ENCODE measurements at regions not wholly inside any gene's neighbourhood (a gene's known extent, or its start where the extent isn't known, plus 50 kb on each side); places are given as distances from the start of the nearest gene placed in this dataset.
"Not testable (repeated sequence)": the region's sequence is repeated elsewhere in the genome, so short reads cannot be mapped to it uniquely, and the experiment has no call there.

DNA sequence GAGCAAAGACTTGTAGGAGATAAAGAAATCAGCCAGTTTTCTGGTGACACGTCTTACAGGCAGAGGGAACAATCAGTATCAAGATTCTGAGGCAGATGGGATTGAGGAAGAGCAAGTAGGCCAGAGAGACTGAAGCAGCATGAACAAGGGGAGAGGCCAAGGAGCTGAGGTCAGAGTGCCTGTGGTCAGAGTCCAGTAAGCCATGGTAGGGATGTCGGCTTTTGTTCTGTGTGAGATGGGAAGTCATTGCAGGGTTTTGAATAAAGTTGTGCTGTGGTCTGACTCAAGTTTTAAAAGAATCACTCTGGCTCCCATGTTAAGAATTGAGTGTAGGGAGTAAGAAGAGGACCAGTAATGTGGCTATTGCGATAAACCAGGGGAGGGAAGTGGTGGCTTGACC is 85.9 kb upstream of the IVNS1ABP start:
- Mint-ChIP-seq H3K27me3 (no peaks in the 10 kb centered on the region), H3K27ac (no peak overlapping the region), H3K36me3 (peaks cover 3% of the 10 kb centered on the region), H3K4me3 (no peak overlapping the region), H3K4me1 (peaks cover 7% of the 10 kb centered on the region), H3K9me3 (peaks cover 8% of the 10 kb centered on the region)
- no peak for DNase-seq
- CTCF ChIA-PET = no interaction called here

DNA sequence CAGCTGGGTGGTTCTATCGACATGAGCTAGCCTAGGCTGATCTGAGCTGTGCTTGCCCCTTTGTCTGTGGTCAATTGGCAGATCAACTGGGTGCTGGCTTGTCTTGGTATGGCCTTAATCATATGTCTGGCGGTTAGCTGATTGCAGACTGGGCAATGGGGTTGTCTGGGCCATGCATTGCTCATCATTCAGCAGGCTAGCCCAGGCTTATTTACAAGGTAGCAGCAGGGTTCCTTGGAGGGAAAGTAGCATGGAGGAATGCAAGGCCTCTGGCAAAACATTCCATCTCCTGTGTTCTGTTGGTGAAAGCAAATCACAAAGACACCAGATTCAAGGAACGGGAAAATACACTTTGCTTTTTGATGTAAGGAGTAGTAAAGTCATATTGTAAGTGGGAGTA is 84.0 kb upstream of the IVNS1ABP start:
- Mint-ChIP-seq H3K4me1 (peaks cover 7% of the 10 kb centered on the region), H3K9me3 (no peaks in the 10 kb centered on the region), H3K27ac (no peak overlapping the region), H3K27me3 (no peaks in the 10 kb centered on the region), H3K4me3 (no peak overlapping the region), H3K36me3 (no peaks in the 10 kb centered on the region)
- no peak for DNase-seq
- CTCF ChIA-PET = no interaction called here

DNA sequence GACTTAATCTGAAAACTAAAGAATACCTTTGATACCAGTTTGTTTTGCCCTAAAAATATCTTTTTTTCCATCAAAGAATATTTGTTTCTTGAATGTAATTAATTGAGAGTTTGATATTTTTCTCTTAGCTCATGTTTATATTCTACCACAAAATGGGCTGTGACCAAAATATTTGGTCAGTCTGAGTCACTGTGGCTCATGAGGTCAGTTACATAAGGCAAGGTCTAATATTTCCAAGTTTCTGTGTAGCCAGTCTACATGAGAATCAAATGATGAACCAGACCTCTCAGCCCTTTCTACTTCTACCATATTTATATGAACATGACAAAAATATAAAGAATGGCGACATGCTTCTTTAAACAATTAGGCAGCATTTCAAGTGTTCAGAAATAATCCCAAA is 83.0 kb upstream of the IVNS1ABP start:
- Mint-ChIP-seq H3K9me3 (no peaks in the 10 kb centered on the region), H3K27ac (no peak overlapping the region), H3K4me1 (peaks cover 7% of the 10 kb centered on the region), H3K27me3 (no peaks in the 10 kb centered on the region), H3K4me3 (no peak overlapping the region), H3K36me3 (no peaks in the 10 kb centered on the region)
- CTCF ChIA-PET = no interaction called here
- no peak for DNase-seq

DNA sequence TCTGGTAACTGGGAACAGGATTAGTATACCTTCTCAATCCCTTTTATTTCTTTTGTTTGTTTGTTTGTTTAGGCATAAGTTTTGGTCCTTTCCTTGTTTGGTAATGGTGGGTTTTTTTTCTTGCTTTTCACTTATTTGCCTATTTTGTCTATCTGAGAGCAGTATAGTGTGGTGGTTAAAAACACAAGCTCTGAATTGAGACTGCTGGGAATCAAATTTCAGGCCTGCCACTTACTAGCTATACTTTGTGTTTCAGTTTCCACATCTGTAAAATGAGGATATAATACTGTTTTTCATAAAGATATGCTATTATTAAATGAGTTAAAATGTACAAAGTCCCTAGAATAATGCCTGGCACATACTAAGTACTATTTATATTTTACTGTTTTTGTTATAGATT is 81.6 kb upstream of the IVNS1ABP start:
- no peaks in the 10 kb centered on the region for H3K36me3 Mint-ChIP-seq
- H3K4me1 Mint-ChIP-seq = no peaks in the 10 kb centered on the region
- no peaks in the 10 kb centered on the region for H3K27me3 Mint-ChIP-seq
- H3K9me3 Mint-ChIP-seq = no peaks in the 10 kb centered on the region
- CTCF ChIA-PET = interaction anchor here (0.8 kb wide), 1 partner anchor 81 kb away, joined by 3 read pairs; no protein-coding TSS in a partner anchor
- no peak overlapping the region for H3K4me3 Mint-ChIP-seq
- no peak overlapping the region for H3K27ac Mint-ChIP-seq
- no peak for DNase-seq

DNA sequence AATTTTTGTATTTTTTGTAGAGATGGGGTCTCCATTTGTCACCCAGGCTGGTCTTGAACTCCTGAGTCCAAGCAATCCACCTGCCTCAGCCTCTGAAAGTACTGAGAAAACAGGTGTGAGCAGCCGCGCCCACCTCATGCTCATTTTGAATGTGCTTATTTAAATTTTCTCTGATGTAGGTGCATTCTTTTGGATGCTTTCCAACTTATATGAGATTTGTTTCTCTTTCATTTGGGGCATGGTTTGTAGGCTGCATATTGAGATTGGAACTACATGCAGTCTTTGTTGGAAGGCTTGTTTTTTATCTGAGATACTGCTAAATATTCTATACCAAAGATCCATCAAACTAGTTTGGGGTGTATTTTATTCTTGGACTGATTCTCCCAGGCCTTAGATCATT is 81.0 kb upstream of the IVNS1ABP start:
- Mint-ChIP-seq H3K9me3 (no peaks in the 10 kb centered on the region), H3K4me1 (no peaks in the 10 kb centered on the region), H3K27ac (no peak overlapping the region), H3K36me3 (no peaks in the 10 kb centered on the region), H3K4me3 (no peak overlapping the region), H3K27me3 (no peaks in the 10 kb centered on the region)
- CTCF ChIA-PET = no interaction called here
- DNase-seq = no peak

DNA sequence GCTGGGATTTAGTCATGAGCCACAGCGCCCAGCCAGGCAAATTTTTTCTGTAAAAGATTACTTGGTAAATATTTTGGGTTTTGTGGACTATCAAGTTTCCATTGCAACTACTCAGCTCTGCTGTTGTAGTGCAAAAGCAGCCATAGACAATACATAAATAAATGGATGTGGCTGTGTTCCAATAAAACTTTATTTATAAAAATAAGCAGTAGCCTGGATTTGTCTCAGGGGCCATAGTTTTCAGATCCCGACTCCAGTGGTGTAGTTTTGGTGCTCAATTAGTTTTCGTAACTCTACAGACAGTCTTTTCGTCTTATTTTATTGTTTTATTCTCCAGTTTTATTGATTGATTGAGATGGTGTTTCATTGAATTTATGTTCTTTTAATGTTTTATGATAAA is 80.1 kb upstream of the IVNS1ABP start:
- Mint-ChIP-seq H3K4me1 (no peaks in the 10 kb centered on the region), H3K4me3 (no peak overlapping the region), H3K27ac (no peak overlapping the region), H3K9me3 (no peaks in the 10 kb centered on the region), H3K36me3 (no peaks in the 10 kb centered on the region), H3K27me3 (no peaks in the 10 kb centered on the region)
- CTCF ChIA-PET = no interaction called here
- no peak for DNase-seq

DNA sequence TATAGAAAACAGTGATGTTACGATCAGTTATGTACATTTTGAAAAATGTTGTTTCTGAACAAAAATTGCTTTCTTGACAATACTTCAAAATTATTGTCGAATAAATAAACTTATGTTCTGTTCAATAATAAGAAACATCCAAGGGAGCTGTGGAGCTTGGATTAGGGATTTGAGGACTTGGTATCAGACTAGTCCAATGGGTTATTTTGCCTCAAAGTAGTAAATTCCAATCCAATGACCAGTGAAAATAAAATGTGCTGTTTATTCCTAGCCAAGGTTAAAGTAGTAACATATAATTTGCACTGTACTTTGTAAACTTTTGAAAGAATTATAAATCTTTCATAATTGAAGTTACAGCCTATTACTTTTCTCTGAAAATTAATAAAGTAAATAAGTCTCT is 79.1 kb upstream of the IVNS1ABP start:
- H3K36me3 Mint-ChIP-seq = no peaks in the 10 kb centered on the region

DNA sequence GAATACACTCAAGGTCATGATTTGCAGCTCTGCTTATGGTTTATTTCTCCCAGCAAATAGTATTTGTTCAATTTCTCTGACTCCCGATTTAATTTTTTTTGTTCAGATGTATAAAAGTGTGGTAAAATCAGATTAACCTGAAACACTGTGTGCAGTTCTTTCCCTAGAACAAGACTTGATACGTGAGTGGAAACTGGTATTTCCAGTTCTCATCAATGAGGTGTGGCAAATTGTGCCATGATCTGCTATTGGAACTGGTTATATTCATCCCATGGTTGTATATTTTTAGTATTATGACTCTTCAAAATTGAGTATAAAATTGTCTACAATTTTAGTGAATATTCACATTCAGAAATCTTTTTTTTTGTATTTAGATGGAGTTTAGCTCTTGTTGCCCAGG is 76.8 kb upstream of the IVNS1ABP start:
- H3K4me3 Mint-ChIP-seq = no peak overlapping the region
- H3K9me3 Mint-ChIP-seq = no peaks in the 10 kb centered on the region
- H3K36me3 Mint-ChIP-seq = no peaks in the 10 kb centered on the region
- no peaks in the 10 kb centered on the region for H3K27me3 Mint-ChIP-seq
- CTCF ChIA-PET = interaction anchor here (0.7 kb wide), 1 partner anchor 55 kb away, joined by 3 read pairs; no protein-coding TSS in a partner anchor
- no peaks in the 10 kb centered on the region for H3K4me1 Mint-ChIP-seq
- no peak for DNase-seq
- no peak overlapping the region for H3K27ac Mint-ChIP-seq

More for the DNA sequence above, 79.1 kb upstream of the IVNS1ABP start:
- Mint-ChIP-seq H3K9me3 (no peaks in the 10 kb centered on the region), H3K4me3 (no peak overlapping the region), H3K4me1 (no peaks in the 10 kb centered on the region), H3K27ac (no peak overlapping the region), H3K27me3 (no peaks in the 10 kb centered on the region)
- CTCF ChIA-PET = interaction anchor here (1.0 kb wide), 1 partner anchor 200 kb away, joined by 4 read pairs; no protein-coding TSS in a partner anchor
- DNase-seq = no peak

DNA sequence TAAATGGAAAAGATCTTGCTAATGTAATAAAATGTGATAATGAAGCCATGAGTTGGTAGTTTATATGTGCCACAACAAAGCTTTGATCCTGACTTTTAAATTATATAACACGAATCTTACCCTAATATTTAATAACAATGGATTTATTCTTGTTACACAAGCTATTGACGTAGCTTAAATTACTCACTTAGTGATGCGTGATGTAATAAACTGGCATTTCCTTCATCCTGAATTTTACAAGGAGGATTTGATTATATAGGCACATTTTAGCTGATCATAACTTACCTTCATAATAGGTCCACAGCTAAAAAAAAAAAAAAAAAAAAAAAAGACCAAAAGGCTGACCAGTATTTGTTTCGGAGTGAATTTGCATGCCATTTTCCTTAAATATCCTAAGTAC is 76.2 kb upstream of the IVNS1ABP start:
- DNase-seq = no peak
- Mint-ChIP-seq H3K4me1 (no peaks in the 10 kb centered on the region), H3K4me3 (no peak overlapping the region), H3K27ac (no peak overlapping the region), H3K27me3 (no peaks in the 10 kb centered on the region), H3K9me3 (no peaks in the 10 kb centered on the region), H3K36me3 (no peaks in the 10 kb centered on the region)
- CTCF ChIA-PET = interaction anchor here (0.7 kb wide), 1 partner anchor 54 kb away, joined by 3 read pairs; no protein-coding TSS in a partner anchor

DNA sequence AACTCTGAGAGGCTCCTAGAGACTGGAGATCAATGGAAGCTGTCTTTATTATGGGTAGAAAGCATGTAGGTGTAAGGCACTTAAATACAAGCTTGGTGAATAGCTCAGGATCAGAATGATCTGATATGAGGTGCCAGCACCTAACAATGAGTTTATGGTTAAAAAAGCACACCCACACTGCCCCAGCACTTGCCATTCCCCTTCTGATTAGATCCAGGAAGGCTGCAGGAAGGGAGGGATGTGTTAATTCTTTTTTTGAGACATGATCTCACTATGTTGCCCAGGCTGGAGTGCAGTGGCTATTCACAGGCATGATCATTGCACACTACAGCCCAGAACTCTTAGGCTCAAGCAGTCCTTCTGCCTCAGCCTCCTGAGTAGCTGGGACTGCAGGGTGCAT is 71.8 kb upstream of the IVNS1ABP start:
- no peak for DNase-seq
- Mint-ChIP-seq H3K36me3 (no peaks in the 10 kb centered on the region), H3K4me3 (no peak overlapping the region), H3K27ac (no peak overlapping the region), H3K9me3 (peaks cover 1% of the 10 kb centered on the region), H3K27me3 (peaks cover 4% of the 10 kb centered on the region), H3K4me1 (peaks cover 6% of the 10 kb centered on the region)
- CTCF ChIA-PET = no interaction called here

DNA sequence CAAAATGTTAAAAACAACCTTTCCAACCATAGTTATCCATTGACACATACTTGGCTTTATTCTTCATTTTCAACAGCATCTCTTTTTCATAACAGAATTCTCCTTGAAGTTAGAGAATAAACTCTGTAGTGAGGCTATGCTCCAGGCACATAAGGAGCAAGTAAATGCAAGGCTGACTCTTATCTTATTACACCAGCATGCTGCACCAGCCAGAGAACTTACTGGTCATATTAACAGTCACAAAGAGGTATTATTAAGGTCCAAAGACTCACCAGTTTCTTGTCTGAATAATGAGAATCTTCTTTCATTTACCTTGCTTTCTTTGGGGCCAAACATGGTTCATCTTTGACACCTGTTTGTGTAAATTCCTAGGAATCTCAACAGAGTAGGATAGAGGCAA is 71.3 kb upstream of the IVNS1ABP start:
- CTCF ChIA-PET = no interaction called here
- H3K4me3 Mint-ChIP-seq = no peak overlapping the region
- H3K27me3 Mint-ChIP-seq = peaks cover 4% of the 10 kb centered on the region
- peaks cover 1% of the 10 kb centered on the region for H3K9me3 Mint-ChIP-seq
- H3K36me3 Mint-ChIP-seq = no peaks in the 10 kb centered on the region
- DNase-seq = no peak
- no peak overlapping the region for H3K27ac Mint-ChIP-seq
- H3K4me1 Mint-ChIP-seq = peaks cover 6% of the 10 kb centered on the region

DNA sequence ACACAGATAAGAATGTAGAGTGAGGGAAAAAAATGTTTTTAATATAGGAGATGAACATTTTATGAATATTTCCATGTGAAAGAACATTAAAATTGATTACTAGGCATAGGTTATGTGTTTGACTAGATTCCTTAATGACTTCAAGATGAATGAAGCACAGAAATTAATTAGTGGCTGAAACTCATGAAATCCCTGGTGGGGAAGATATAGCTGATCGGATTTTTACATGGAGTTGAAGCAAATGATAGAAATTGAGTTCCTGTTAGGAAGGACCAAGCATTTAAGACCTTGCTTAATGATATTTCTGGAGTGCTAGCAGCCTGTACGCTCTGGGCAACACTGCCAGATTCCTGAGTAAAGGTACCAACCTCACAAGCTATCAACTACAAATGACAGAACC is 68.9 kb upstream of the IVNS1ABP start:
- no peak overlapping the region for H3K4me3 Mint-ChIP-seq
- peaks cover 4% of the 10 kb centered on the region for H3K27me3 Mint-ChIP-seq
- peaks cover 8% of the 10 kb centered on the region for H3K36me3 Mint-ChIP-seq
- no peak for DNase-seq
- H3K4me1 Mint-ChIP-seq = peaks cover 6% of the 10 kb centered on the region
- no peak overlapping the region for H3K27ac Mint-ChIP-seq
- CTCF ChIA-PET = interaction anchor here (0.7 kb wide), 1 partner anchor 483 kb away, joined by 4 read pairs; no protein-coding TSS in a partner anchor
- peaks cover 6% of the 10 kb centered on the region for H3K9me3 Mint-ChIP-seq

DNA sequence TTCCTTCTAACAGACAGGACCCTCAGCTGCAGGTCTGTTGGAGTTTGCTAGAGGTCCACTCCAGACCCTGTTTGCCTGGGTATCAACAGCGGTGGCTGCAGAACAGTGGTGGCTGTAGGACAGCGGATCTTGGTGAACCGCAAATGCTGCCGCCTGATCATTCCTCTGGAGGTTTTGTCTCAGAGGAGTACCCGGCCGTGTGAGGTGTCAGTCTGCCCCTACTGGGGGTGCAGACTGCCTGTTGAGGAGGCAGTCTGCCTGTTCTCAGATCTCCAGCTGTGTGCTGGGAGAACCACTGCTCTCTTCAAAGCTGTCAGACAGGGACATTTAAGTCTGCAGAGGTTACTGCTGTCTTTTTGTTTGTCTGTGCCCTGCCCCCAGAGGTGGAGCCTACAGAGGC is 66.8 kb upstream of the IVNS1ABP start:
- H3K4me1 Mint-ChIP-seq, CTCF ChIA-PET, H3K27ac Mint-ChIP-seq, H3K4me3 Mint-ChIP-seq, DNase-seq, H3K36me3 Mint-ChIP-seq, H3K27me3 Mint-ChIP-seq, H3K9me3 Mint-ChIP-seq: not testable (repeated sequence)

DNA sequence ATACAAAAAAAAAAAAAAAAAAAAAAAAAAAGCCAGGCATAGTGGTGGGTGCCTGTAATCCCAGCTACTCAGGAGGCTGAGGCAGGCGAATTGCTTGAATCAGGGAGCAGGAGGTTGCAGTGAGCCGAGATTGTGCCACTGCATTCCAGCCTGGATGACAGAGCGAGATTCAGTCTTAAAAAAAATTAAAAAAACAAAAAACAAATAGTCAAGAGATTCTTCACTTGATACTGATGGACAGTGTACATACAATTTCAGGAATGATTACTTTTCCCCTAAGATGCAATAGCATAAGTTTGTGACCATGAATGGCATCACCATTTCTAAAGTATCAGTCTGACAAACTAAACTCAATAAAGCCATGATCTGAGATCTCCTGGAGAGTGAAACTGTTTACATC is 60.8 kb upstream of the IVNS1ABP start:
- Mint-ChIP-seq H3K9me3 (peaks cover 7% of the 10 kb centered on the region), H3K4me1 (peaks cover 15% of the 10 kb centered on the region), H3K4me3 (no peak overlapping the region), H3K36me3 (peaks cover 8% of the 10 kb centered on the region), H3K27ac (no peak overlapping the region), H3K27me3 (no peaks in the 10 kb centered on the region)
- CTCF ChIA-PET = no interaction called here
- DNase-seq = no peak

DNA sequence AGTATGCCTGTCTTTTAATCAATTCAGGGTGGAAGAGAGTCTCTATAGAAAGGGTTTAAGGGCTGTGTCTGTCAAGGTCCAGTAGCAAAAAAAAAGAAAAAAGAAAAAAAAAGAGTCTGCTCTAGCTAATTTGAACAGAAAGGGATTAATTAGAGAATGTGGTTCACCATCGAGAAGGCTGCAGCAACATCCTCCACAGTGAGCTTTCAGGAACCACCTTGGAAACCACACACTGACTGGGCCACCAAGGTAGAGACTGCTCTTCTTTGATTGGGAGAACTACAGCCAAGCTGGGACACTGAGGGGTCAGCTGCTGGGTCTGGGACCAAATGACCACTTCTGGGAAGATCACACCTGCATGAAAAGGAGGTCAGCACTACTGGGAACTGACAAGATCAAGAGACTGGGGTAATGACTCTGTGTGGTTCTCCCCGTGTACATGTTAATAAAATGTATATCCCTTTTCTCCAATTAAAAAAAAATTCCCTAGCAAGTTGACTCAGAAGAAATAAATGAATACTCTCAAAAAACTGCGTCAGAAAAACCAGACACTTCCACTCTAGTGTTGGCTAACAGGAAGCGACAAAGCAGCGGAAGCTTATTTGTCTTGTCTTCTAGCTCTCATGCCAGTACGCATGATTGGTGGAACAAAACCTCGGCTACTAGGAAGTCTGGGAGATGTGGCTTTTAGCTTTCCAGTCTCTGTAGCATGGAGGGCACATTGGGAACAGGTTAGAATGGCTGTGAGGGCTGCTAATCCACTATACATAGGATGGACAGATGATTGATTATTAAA is 60.0 kb upstream of the IVNS1ABP start:
- H3K27me3 Mint-ChIP-seq = no peaks in the 10 kb centered on the region
- peaks cover 6% of the 10 kb centered on the region for H3K36me3 Mint-ChIP-seq
- no peak for DNase-seq
- H3K4me1 Mint-ChIP-seq = peaks cover 15% of the 10 kb centered on the region
- H3K27ac Mint-ChIP-seq = no peak overlapping the region
- CTCF ChIA-PET = no interaction called here
- H3K4me3 Mint-ChIP-seq = no peak overlapping the region
- peaks cover 7% of the 10 kb centered on the region for H3K9me3 Mint-ChIP-seq

Measured in activated naive CD4-positive, alpha-beta T cell treated with anti-CD3 and anti-CD28 coated beads, Interleukin-2, amount 10 ng/mL, durations not matched to agents 7 days and 5 days (primary cell).